Esophagus squamous epithelium (tissue), 4 donors: ENCODE measurements at regions not wholly inside any gene's neighbourhood (a gene's known extent, or its start where the extent isn't known, plus 50 kb on each side); places are given as distances from the start of the nearest gene placed in this dataset.

Source experiments
- CTCF ChIP-seq, 6 experiments: fragments of 450-650 bp in 4 of 6; fragments of 200-600 bp in 2 of 6; sonication (generic) in 2 of 6; IDR thresholded peaks; one replicate each; pipeline ENCODE4 v1.5.1; 2016 to 2019; ENCODE audit warnings: antibody characterized with exemption in 6 of 6, mild to moderate bottlenecking in 4 of 6, moderate library complexity in 4 of 6
- POLR2A ChIP-seq, 4 donors: fragments of 450-650 bp; IDR thresholded peaks; one replicate each; pipeline ENCODE4 v1.6.1; 2017; ENCODE audit warnings: antibody characterized with exemption in 4 of 4, mild to moderate bottlenecking in 4 of 4, moderate library complexity in 3 of 4

- TF ChIP-seq POLR2A (IDR thresholded peaks at IDR 0.05) (no peak), CTCF (IDR thresholded peaks at IDR 0.05) (no peak)
Observed at GRCh38 chr5:98492258-98492657, 281.2 kb upstream of the RGMB start.
